SJSA1 (cell line): ENCODE measurements at regions not wholly inside any gene's neighbourhood (a gene's known extent, or its start where the extent isn't known, plus 50 kb on each side); places are given as distances from the start of the nearest gene placed in this dataset.

ENCODE experiments used
- DNase-seq, 2 experiments: peaks; one replicate each; pipeline ENCODE4 v3.0.0-alpha.2; 2015 to 2020; ENCODE audit warnings: low spot score in 2 of 2, low read depth in 1 of 2
- H3K27ac ChIP-seq: fragments of 250-450 bp; sonication (Bioruptor Pico); 2 replicates; pipeline ENCODE4 v1.5.1; 2020; ENCODE audit warnings: mild to moderate bottlenecking, moderate library complexity
- H3K27me3 ChIP-seq: fragments of 250-450 bp; sonication (Bioruptor Pico); replicated peaks from 2 replicates; pipeline ENCODE4 v1.5.1; 2020; ENCODE audit warnings: mild to moderate bottlenecking, moderate library complexity
- H3K36me3 ChIP-seq: fragments of 250-450 bp; sonication (Bioruptor Pico); 2 replicates; pipeline ENCODE4 v1.5.1; 2020; ENCODE audit warnings: mild to moderate bottlenecking
- H3K4me1 ChIP-seq: fragments of 250-450 bp; sonication (Bioruptor Pico); replicated peaks from 2 replicates; pipeline ENCODE4 v1.6.1; 2021; ENCODE audit warnings: mild to moderate bottlenecking
- H3K4me3 ChIP-seq: fragments of 250-450 bp; sonication (Bioruptor Pico); 2 replicates; pipeline ENCODE4 v1.5.1; 2020; ENCODE audit warnings: mild to moderate bottlenecking
- H3K9me3 ChIP-seq: fragments of 250-450 bp; sonication (Bioruptor Pico); replicated peaks from 2 replicates; pipeline ENCODE4 v1.5.1; 2020; ENCODE audit warnings: mild to moderate bottlenecking

GRCh38 chr20:53753880-53754459, 160.3 kb upstream of the ZNF217 start:
- Histone ChIP-seq H3K27ac (peak overlapping the region; percentile 80), H3K4me1 (peaks cover 50% of the 10 kb centered on the region), H3K4me3 (no peak overlapping the region), H3K36me3 (no peaks in the 10 kb centered on the region), H3K9me3 (no peaks in the 10 kb centered on the region), H3K27me3 (no peaks in the 10 kb centered on the region)
- DNase-seq: no peak

GRCh38 chr20:53752971-53753879, 159.6 kb upstream of the ZNF217 start:
- no peaks in the 10 kb centered on the region for H3K27me3 ChIP-seq
- H3K4me3 ChIP-seq: peak overlapping the region; percentile 5; the same call in 1 of the 2 replicates
- no peaks in the 10 kb centered on the region for H3K9me3 ChIP-seq
- peak overlapping the region; percentile 80 for H3K27ac ChIP-seq
- DNase-seq: peak in 1 of 2 experiments; percentile 76
- peaks cover 57% of the 10 kb centered on the region for H3K4me1 ChIP-seq
- H3K36me3 ChIP-seq: no peaks in the 10 kb centered on the region

- DNase-seq: peak in 1 of 2 experiments; percentile 29
- Histone ChIP-seq H3K27ac (peak overlapping the region; percentile 80), H3K9me3 (no peaks in the 10 kb centered on the region)
Measured at GRCh38 chr20:53752583-53752970, 158.9 kb upstream of the ZNF217 start.

GRCh38 chr20:53751620-53752318, 158.1 kb upstream of the ZNF217 start:
- H3K9me3 ChIP-seq: no peaks in the 10 kb centered on the region
- H3K4me1 ChIP-seq: peaks cover 57% of the 10 kb centered on the region
- peak in 1 of 2 experiments; percentile 58 for DNase-seq
- H3K36me3 ChIP-seq: no peaks in the 10 kb centered on the region
- H3K4me3 ChIP-seq: no peak overlapping the region
- H3K27ac ChIP-seq: peak overlapping the region; percentile 80
- no peaks in the 10 kb centered on the region for H3K27me3 ChIP-seq

More at GRCh38 chr20:53752583-53752970, 158.9 kb upstream of the ZNF217 start:
- Histone ChIP-seq H3K4me1 (peaks cover 57% of the 10 kb centered on the region), H3K27me3 (no peaks in the 10 kb centered on the region), H3K36me3 (no peaks in the 10 kb centered on the region), H3K4me3 (no peak overlapping the region)

GRCh38 chr20:53750827-53751619, 157.4 kb upstream of the ZNF217 start:
- no peaks in the 10 kb centered on the region for H3K27me3 ChIP-seq
- no peaks in the 10 kb centered on the region for H3K9me3 ChIP-seq
- H3K4me1 ChIP-seq: peaks cover 57% of the 10 kb centered on the region
- no peaks in the 10 kb centered on the region for H3K36me3 ChIP-seq
- H3K27ac ChIP-seq: peak overlapping the region; percentile 80
- H3K4me3 ChIP-seq: no peak overlapping the region
- peak in 1 of 2 experiments; percentile 46 for DNase-seq

- DNase-seq: no peak
- Histone ChIP-seq H3K4me3 (no peak overlapping the region), H3K4me1 (peaks cover 53% of the 10 kb centered on the region), H3K9me3 (no peaks in the 10 kb centered on the region), H3K27ac (peak overlapping the region; percentile 40), H3K36me3 (no peaks in the 10 kb centered on the region), H3K27me3 (no peaks in the 10 kb centered on the region)
Measured at GRCh38 chr20:53749499-53749898, 155.9 kb upstream of the ZNF217 start.

GRCh38 chr20:53748821-53749421, 155.3 kb upstream of the ZNF217 start:
- Histone ChIP-seq H3K9me3 (no peaks in the 10 kb centered on the region), H3K4me1 (peaks cover 47% of the 10 kb centered on the region), H3K36me3 (no peaks in the 10 kb centered on the region), H3K27me3 (no peaks in the 10 kb centered on the region), H3K27ac (peak overlapping the region; percentile 40), H3K4me3 (no peak overlapping the region)
- DNase-seq: peak in 1 of 2 experiments; percentile 63

- Histone ChIP-seq H3K36me3 (no peaks in the 10 kb centered on the region), H3K4me3 (no peak overlapping the region), H3K27me3 (no peaks in the 10 kb centered on the region), H3K9me3 (no peaks in the 10 kb centered on the region), H3K4me1 (peaks cover 41% of the 10 kb centered on the region), H3K27ac (no peak overlapping the region)
- no peak for DNase-seq
Measured at GRCh38 chr20:53748176-53748575, 154.5 kb upstream of the ZNF217 start.

- Histone ChIP-seq H3K4me1 (peaks cover 29% of the 10 kb centered on the region), H3K4me3 (no peak overlapping the region), H3K9me3 (no peaks in the 10 kb centered on the region), H3K27ac (no peak overlapping the region), H3K27me3 (no peaks in the 10 kb centered on the region), H3K36me3 (no peaks in the 10 kb centered on the region)
- DNase-seq: no peak
Measured at GRCh38 chr20:53743607-53744260, 150.1 kb upstream of the ZNF217 start.

- no peak for DNase-seq
- H3K27ac ChIP-seq: no peak overlapping the region
- no peaks in the 10 kb centered on the region for H3K27me3 ChIP-seq
- H3K4me1 ChIP-seq: peaks cover 31% of the 10 kb centered on the region
- no peaks in the 10 kb centered on the region for H3K9me3 ChIP-seq
- no peak overlapping the region for H3K4me3 ChIP-seq
- H3K36me3 ChIP-seq: no peaks in the 10 kb centered on the region
Measured at GRCh38 chr20:53742685-53743081, 149.0 kb upstream of the ZNF217 start.

- H3K9me3 ChIP-seq: no peaks in the 10 kb centered on the region
- H3K4me1 ChIP-seq: peaks cover 41% of the 10 kb centered on the region
Measured at GRCh38 chr20:53741726-53742028, 148.0 kb upstream of the ZNF217 start.

GRCh38 chr20:53739799-53740785, 146.5 kb upstream of the ZNF217 start:
- peak overlapping the region; percentile 17 for H3K4me3 ChIP-seq
- peak in 1 of 2 experiments; percentile 62 for DNase-seq

More at GRCh38 chr20:53741726-53742028, 148.0 kb upstream of the ZNF217 start:
- no peak for DNase-seq
- no peak overlapping the region for H3K27ac ChIP-seq
- no peaks in the 10 kb centered on the region for H3K27me3 ChIP-seq
- H3K36me3 ChIP-seq: no peaks in the 10 kb centered on the region
- no peak overlapping the region for H3K4me3 ChIP-seq

More at GRCh38 chr20:53739799-53740785, 146.5 kb upstream of the ZNF217 start:
- peak overlapping the region; percentile 83 for H3K27ac ChIP-seq
- H3K27me3 ChIP-seq: no peaks in the 10 kb centered on the region
- H3K4me1 ChIP-seq: peaks cover 57% of the 10 kb centered on the region
- no peaks in the 10 kb centered on the region for H3K9me3 ChIP-seq
- no peaks in the 10 kb centered on the region for H3K36me3 ChIP-seq
